Skeletal muscle satellite cell (primary cell): ENCODE measurements at regions not wholly inside any gene's neighbourhood (a gene's known extent, or its start where the extent isn't known, plus 50 kb on each side); places are given as distances from the start of the nearest gene placed in this dataset.
A peak's percentile ranks its signal among the peaks of the same experiment; 100 is the strongest.

ENCODE experiments used
- H3K27me3 ChIP-seq: 2 replicates; pipeline ENCODE4 v1.7.0; 2013; ENCODE audit warnings: low read length; ENCODE audit not compliant: control insufficient read depth, insufficient read depth
- H3K36me3 ChIP-seq: 2 replicates; pipeline ENCODE4 v1.7.0; 2013; ENCODE audit warnings: mild to moderate bottlenecking, control low read depth, low read length; ENCODE audit not compliant: insufficient read depth
- H3K4me1 ChIP-seq: 2 replicates; pipeline ENCODE4 v1.7.0; 2013; ENCODE audit warnings: low read length; ENCODE audit not compliant: control insufficient read depth, insufficient read depth
- H3K4me2 ChIP-seq: 2 replicates; pipeline ENCODE4 v1.7.0; 2013; ENCODE audit warnings: mild to moderate bottlenecking, low read length
- H3K4me3 ChIP-seq: 2 replicates; pipeline ENCODE4 v1.7.0; 2013; ENCODE audit warnings: low read length
- H3K9ac ChIP-seq: 2 replicates; pipeline ENCODE4 v1.7.0; 2013; ENCODE audit warnings: mild to moderate bottlenecking, low read depth, low read length, moderate library complexity
- H3K9me3 ChIP-seq: replicated peaks from 2 replicates; pipeline ENCODE4 v1.7.0; 2013; ENCODE audit warnings: mild to moderate bottlenecking, control low read depth, low read length

GRCh38 chr1:200316148-200316803 is 93.6 kb downstream of the ZNF281 start:
- H3K4me2 ChIP-seq: no peak overlapping the region
- H3K9ac ChIP-seq: no peak overlapping the region
- H3K4me1 ChIP-seq: peaks cover 22% of the 10 kb centered on the region
- no peaks in the 10 kb centered on the region for H3K9me3 ChIP-seq
- H3K4me3 ChIP-seq: no peak overlapping the region
- H3K27me3 ChIP-seq: no peaks in the 10 kb centered on the region
- no peaks in the 10 kb centered on the region for H3K36me3 ChIP-seq

DNA sequence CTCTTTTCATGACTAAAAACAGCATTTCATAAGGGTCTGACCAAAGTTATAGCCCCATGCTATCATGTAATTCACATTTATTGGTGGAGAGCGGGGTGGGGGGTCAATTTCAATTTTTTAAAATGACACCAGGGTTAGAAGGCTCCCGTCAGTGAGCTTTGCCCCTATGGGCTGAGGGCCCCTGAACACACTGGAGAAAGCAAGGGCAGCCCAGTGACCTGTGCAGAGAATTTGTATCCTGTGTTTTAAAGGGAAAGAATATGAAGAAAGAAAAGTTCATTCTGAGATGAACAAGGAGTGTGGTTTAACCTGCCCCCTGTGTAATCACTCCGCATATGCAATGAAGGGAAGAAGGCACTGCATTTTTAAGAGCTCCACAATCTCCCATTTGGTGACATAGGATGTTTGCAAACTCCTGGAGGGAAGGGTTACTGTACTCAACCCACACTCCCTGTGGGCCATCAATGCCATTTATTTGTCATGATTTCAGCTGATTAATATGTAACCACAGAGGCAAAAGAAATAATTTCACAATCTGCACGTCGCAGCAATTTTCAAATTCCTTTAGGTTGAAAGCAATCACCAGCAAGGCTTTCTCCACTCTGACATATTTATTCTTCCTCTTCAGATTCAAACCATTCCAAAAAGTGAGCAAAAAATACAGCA is 95.6 kb downstream of the ZNF281 start:
- Histone ChIP-seq H3K4me2 (peak overlapping the region; percentile 3), H3K4me1 (peaks cover 17% of the 10 kb centered on the region), H3K4me3 (no peak overlapping the region), H3K27me3 (no peaks in the 10 kb centered on the region), H3K9ac (no peak overlapping the region), H3K36me3 (no peaks in the 10 kb centered on the region), H3K9me3 (no peaks in the 10 kb centered on the region)

GRCh38 chr1:200311256-200311655 is 98.6 kb downstream of the ZNF281 start:
- no peaks in the 10 kb centered on the region for H3K36me3 ChIP-seq
- no peak overlapping the region for H3K4me2 ChIP-seq
- no peak overlapping the region for H3K4me3 ChIP-seq
- H3K9me3 ChIP-seq: no peaks in the 10 kb centered on the region
- H3K9ac ChIP-seq: no peak overlapping the region
- H3K27me3 ChIP-seq: no peaks in the 10 kb centered on the region
- H3K4me1 ChIP-seq: peaks cover 4% of the 10 kb centered on the region

- Histone ChIP-seq H3K4me2 (no peak overlapping the region), H3K9me3 (no peaks in the 10 kb centered on the region), H3K27me3 (no peaks in the 10 kb centered on the region), H3K9ac (no peak overlapping the region), H3K4me3 (no peak overlapping the region), H3K4me1 (peaks cover 4% of the 10 kb centered on the region), H3K36me3 (no peaks in the 10 kb centered on the region)
Observed at GRCh38 chr1:200310824-200311223, 99.0 kb downstream of the ZNF281 start.

GRCh38 chr1:200307755-200308066 is 102.1 kb downstream of the ZNF281 start:
- Histone ChIP-seq H3K9me3 (no peaks in the 10 kb centered on the region), H3K4me1 (no peaks in the 10 kb centered on the region), H3K4me3 (no peak overlapping the region), H3K4me2 (no peak overlapping the region), H3K27me3 (no peaks in the 10 kb centered on the region), H3K36me3 (no peaks in the 10 kb centered on the region), H3K9ac (no peak overlapping the region)

DNA sequence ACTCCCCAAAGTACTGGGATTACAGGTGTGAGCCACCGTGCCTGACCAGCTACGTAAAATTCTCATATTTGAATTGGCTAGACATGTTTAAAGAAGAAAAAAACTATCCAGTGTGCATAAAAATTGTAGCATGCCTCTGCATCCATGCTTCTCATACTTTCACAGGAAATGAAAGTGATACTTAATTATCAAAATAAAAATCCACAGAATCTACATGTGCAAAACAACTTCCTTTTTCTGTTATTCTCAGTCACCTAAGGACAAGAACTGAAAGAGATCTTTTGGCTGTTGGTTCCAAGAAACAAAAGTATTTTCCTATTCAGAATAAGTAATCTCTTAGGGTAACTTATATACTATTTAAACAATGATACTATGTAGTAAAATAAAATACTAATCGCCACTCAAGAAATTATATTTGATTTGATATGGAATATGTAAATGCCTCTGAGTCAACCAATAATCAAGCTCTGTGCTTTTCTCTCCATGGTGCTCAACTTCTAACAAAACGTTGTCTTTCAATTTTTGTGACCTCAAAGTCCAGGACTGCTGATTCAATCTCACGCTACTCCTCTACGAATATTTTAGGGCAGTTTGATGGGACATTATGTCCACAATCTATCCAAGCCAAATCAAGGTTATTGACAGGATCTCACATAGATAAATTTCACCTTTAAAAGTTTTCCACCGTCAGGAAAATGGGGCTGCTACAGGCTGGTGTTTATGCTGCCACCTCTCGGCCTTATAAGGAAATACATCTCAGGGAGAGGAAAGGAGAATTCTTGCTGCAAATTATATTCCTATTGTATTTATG is 102.7 kb downstream of the ZNF281 start:
- no peak overlapping the region for H3K4me2 ChIP-seq
- no peaks in the 10 kb centered on the region for H3K9me3 ChIP-seq
- no peak overlapping the region for H3K9ac ChIP-seq
- no peaks in the 10 kb centered on the region for H3K27me3 ChIP-seq
- H3K36me3 ChIP-seq: no peaks in the 10 kb centered on the region
- H3K4me3 ChIP-seq: no peak overlapping the region
- H3K4me1 ChIP-seq: no peaks in the 10 kb centered on the region

DNA sequence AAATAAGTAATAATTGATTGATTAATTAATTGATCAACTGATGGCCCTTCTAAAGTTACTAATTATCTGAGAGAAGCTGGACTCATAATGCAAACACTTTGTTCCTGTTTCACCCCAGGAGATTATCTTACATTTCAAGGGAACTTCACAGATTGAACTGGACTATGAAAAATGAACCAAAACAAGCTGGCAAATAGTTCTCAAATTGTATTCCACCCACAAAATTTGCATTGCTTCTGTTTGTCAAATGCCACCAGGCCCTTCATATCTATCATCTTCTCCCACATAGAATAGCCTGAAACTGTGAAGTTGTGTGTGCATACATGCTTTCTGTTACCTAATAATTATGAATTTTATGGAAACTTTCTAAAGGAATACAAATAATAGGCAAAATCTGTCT is 104.0 kb downstream of the ZNF281 start:
- no peaks in the 10 kb centered on the region for H3K4me1 ChIP-seq

GRCh38 chr1:200304171-200304570 is 105.7 kb downstream of the ZNF281 start:
- Histone ChIP-seq H3K27me3 (no peaks in the 10 kb centered on the region), H3K9ac (no peak overlapping the region)

More for the DNA sequence above, 104.0 kb downstream of the ZNF281 start:
- H3K4me2 ChIP-seq: no peak overlapping the region
- no peak overlapping the region for H3K9ac ChIP-seq
- no peaks in the 10 kb centered on the region for H3K9me3 ChIP-seq
- H3K27me3 ChIP-seq: no peaks in the 10 kb centered on the region
- H3K36me3 ChIP-seq: no peaks in the 10 kb centered on the region
- H3K4me3 ChIP-seq: no peak overlapping the region

GRCh38 chr1:200302921-200303290 is 106.9 kb downstream of the ZNF281 start:
- no peaks in the 10 kb centered on the region for H3K9me3 ChIP-seq
- no peaks in the 10 kb centered on the region for H3K4me1 ChIP-seq
- H3K4me2 ChIP-seq: peak overlapping the region; percentile 83
- no peaks in the 10 kb centered on the region for H3K36me3 ChIP-seq
- peak overlapping the region; percentile 71 for H3K4me3 ChIP-seq
- H3K27me3 ChIP-seq: no peaks in the 10 kb centered on the region
- peak overlapping the region; percentile 61 for H3K9ac ChIP-seq

More at GRCh38 chr1:200304171-200304570, 105.7 kb downstream of the ZNF281 start:
- Histone ChIP-seq H3K9me3 (no peaks in the 10 kb centered on the region), H3K4me1 (no peaks in the 10 kb centered on the region), H3K4me3 (no peak overlapping the region), H3K36me3 (no peaks in the 10 kb centered on the region), H3K4me2 (no peak overlapping the region)

DNA sequence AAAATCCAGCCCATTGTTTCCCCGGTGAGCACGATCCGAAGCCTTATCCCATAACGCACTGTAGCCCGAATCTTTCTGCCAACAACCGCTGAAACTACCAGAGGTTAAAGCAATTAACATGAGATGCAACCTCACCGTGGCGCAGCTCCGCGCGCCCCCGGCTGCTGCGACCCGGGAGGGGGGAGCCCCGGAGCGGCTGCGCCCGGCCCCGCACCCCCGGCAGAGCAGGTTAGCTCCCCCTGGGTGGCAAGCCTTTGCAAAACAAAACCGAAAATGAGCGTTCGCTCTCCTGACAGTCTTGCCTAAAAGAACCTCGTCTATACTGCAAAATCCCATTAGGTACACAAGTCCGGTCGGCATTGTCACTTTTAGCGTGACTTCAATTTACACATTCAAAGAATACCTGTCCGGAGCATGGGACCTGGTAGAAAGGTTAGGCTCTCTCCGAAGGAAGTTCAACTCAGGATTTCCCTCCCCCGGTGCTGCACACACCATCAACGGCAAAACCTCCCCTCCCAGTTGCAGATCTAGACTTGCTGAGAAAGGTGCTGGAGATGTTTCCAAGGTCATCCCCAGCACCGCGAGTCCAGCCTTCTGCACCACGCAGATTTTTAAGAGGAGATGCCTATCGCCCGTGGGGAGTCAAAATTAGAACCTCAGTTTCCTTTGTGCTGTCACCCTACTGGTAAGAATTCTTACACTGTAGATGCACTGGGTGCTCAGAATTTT is 107.5 kb downstream of the ZNF281 start:
- Histone ChIP-seq H3K4me3 (peak overlapping the region; percentile 71), H3K4me2 (peak overlapping the region; percentile 83), H3K9me3 (no peaks in the 10 kb centered on the region), H3K9ac (peak overlapping the region; percentile 61), H3K4me1 (no peaks in the 10 kb centered on the region), H3K27me3 (no peaks in the 10 kb centered on the region), H3K36me3 (no peaks in the 10 kb centered on the region)

DNA sequence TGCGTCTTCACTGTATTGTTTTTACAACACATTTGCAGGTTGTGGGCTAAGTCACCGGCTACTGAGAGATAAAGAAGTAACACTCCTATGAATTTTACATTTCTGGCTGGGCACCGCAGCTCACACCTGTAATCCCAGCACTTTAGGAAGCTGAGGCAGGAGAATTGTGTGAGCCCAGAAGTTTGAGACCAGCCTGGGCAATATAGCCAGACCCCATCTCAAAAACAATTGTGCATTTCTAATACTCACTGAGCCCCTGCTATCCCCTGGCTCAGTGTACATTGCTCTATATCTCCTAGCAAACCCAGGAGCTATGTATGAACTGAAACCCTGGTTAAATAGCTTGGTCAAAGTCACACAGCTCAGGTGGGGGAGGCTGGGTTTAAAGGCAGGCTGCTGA is 108.7 kb downstream of the ZNF281 start:
- no peaks in the 10 kb centered on the region for H3K9me3 ChIP-seq
- H3K9ac ChIP-seq: no peak overlapping the region
- no peaks in the 10 kb centered on the region for H3K27me3 ChIP-seq
- H3K36me3 ChIP-seq: no peaks in the 10 kb centered on the region
- no peaks in the 10 kb centered on the region for H3K4me1 ChIP-seq
- H3K4me2 ChIP-seq: no peak overlapping the region
- H3K4me3 ChIP-seq: no peak overlapping the region
